Skeletal muscle tissue (tissue), 3 donors: ENCODE measurements at regions not wholly inside any gene's neighbourhood (a gene's known extent, or its start where the extent isn't known, plus 50 kb on each side); places are given as distances from the start of the nearest gene placed in this dataset.

Source experiments
- H3K27ac ChIP-seq: one replicate; pipeline ENCODE4 v1.7.0; 2013; ENCODE audit warnings: mild to moderate bottlenecking, low read depth, low read length, inconsistent platforms
- H3K27me3 ChIP-seq, 3 donors: one replicate each; pipeline ENCODE4 v1.7.0; 2013; ENCODE audit warnings: low read length in 3 of 3; ENCODE audit not compliant: control insufficient read depth in 3 of 3, insufficient read depth in 3 of 3
- H3K36me3 ChIP-seq, 3 donors: one replicate each; pipeline ENCODE4 v1.7.0; 2013; ENCODE audit warnings: low read length in 3 of 3; ENCODE audit not compliant: control insufficient read depth in 3 of 3, insufficient read depth in 3 of 3
- H3K4me1 ChIP-seq, 3 donors: one replicate each; pipeline ENCODE4 v1.7.0; 2013; ENCODE audit warnings: low read length in 3 of 3, mild to moderate bottlenecking in 3 of 3; ENCODE audit not compliant: control insufficient read depth in 3 of 3, insufficient read depth in 3 of 3
- H3K4me3 ChIP-seq, 3 donors: one replicate each; pipeline ENCODE4 v1.7.0; 2013; ENCODE audit warnings: low read length in 3 of 3
- H3K9ac ChIP-seq, 3 donors: one replicate each; pipeline ENCODE4 v1.7.0; 2013; ENCODE audit warnings: low read length in 3 of 3, mild to moderate bottlenecking in 3 of 3, moderate library complexity in 2 of 3, low read depth in 1 of 3
- H3K9me3 ChIP-seq, 3 donors: one replicate each; pipeline ENCODE4 v1.7.0; 2013; ENCODE audit warnings: low read length in 3 of 3; ENCODE audit not compliant: control insufficient read depth in 3 of 3
- donor health status: Osteomylitis.

DNA sequence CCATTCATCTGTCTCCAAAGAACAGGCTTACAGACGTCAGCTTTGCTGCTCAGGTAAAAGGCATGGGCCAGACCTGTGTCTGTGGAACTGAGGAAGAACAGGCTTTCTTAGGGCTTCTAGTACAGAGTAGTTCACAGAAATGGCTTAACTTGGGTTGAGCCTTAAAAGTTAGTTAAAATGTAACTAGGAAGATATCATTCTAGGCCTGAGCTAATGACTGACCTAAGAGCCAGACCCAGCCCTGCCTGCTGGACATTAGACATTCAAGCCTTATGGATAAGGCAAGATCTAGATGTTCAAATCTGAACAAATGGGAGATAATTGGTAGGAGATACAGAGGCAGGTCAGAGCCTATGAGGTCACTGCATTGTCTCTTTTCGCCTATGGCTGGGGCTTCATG is 73.9 kb upstream of the SLC14A2 start:
- Histone ChIP-seq H3K9ac (no peak overlapping the region), H3K4me3 (no peak overlapping the region), H3K36me3 (no peaks in the 10 kb centered on the region), H3K9me3 (peaks cover 0 to 2% (median 0%) of the 10 kb centered on the region in 3 donors), H3K27ac (no peak overlapping the region), H3K27me3 (no peaks in the 10 kb centered on the region), H3K4me1 (peaks cover 0 to 3% (median 2%) of the 10 kb centered on the region in 3 donors)

- peaks cover 0 to 3% (median 2%) of the 10 kb centered on the region in 3 donors for H3K4me1 ChIP-seq
- no peak overlapping the region for H3K27ac ChIP-seq
- no peak overlapping the region for H3K4me3 ChIP-seq
- H3K27me3 ChIP-seq = no peaks in the 10 kb centered on the region
- no peaks in the 10 kb centered on the region for H3K36me3 ChIP-seq
- H3K9me3 ChIP-seq = peaks cover 0 to 2% (median 0%) of the 10 kb centered on the region in 3 donors
- no peak overlapping the region for H3K9ac ChIP-seq
Observed at GRCh38 chr18:45542043-45542442, 73.2 kb upstream of the SLC14A2 start.

DNA sequence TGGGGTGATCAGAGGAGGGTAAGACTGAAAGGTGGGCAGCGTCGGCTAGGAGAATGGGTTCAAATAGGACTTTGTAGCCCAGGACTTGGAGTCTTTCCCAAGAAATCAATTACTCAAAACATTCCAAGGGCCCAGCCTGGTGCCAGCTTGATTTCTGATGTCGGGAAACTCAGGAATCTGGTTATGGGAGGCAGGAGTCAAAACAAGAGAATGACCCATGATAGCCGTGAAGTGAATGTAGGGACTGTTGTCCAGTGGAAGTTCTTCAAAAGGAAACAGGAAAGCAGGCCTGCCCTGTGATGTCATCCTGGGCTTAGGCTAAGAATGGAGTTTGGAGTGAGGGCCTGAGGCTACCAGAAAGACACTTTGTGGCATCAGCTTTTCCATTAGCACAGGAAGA is 67.4 kb upstream of the SLC14A2 start:
- no peaks in the 10 kb centered on the region for H3K36me3 ChIP-seq

DNA sequence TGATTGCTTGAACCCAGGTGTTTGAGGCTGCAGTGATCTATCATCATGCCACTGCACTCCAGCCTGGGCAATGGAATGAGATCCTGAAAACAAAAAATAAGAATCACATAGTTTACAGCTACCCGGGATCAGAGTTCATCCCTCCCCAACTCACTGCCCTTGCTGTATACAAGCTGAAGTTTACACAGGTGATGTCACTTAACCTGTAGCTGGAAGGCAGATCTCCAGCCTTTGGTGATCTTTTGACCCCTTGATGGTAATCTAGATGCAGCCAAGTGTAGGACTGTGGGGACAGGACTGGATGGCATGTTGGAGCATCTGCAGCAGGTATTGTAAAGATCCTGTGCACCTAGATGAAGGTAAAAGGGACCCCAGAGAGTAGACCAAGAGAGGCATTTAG is 66.7 kb upstream of the SLC14A2 start:
- H3K4me1 ChIP-seq = peaks cover 0 to 2% (median 0%) of the 10 kb centered on the region in 3 donors
- no peak overlapping the region for H3K4me3 ChIP-seq
- no peak overlapping the region for H3K9ac ChIP-seq
- no peak overlapping the region for H3K27ac ChIP-seq
- H3K27me3 ChIP-seq = no peaks in the 10 kb centered on the region
- H3K9me3 ChIP-seq = no peaks in the 10 kb centered on the region
- no peaks in the 10 kb centered on the region for H3K36me3 ChIP-seq

More for the DNA sequence above, 67.4 kb upstream of the SLC14A2 start:
- no peak overlapping the region for H3K27ac ChIP-seq
- H3K9me3 ChIP-seq = no peaks in the 10 kb centered on the region
- H3K9ac ChIP-seq = no peak overlapping the region
- no peaks in the 10 kb centered on the region for H3K27me3 ChIP-seq
- H3K4me3 ChIP-seq = no peak overlapping the region
- H3K4me1 ChIP-seq = peaks cover 0 to 2% (median 0%) of the 10 kb centered on the region in 3 donors

GRCh38 chr18:45549290-45549689 is 66.0 kb upstream of the SLC14A2 start:
- no peak overlapping the region for H3K9ac ChIP-seq
- no peaks in the 10 kb centered on the region for H3K27me3 ChIP-seq
- no peaks in the 10 kb centered on the region for H3K9me3 ChIP-seq
- H3K36me3 ChIP-seq = no peaks in the 10 kb centered on the region
- no peak overlapping the region for H3K27ac ChIP-seq
- H3K4me1 ChIP-seq = peaks cover 0 to 2% (median 0%) of the 10 kb centered on the region in 3 donors
- no peak overlapping the region for H3K4me3 ChIP-seq

GRCh38 chr18:45551142-45551815 is 64.0 kb upstream of the SLC14A2 start:
- H3K27ac ChIP-seq = no peak overlapping the region
- no peaks in the 10 kb centered on the region for H3K36me3 ChIP-seq
- no peaks in the 10 kb centered on the region for H3K9me3 ChIP-seq
- H3K27me3 ChIP-seq = no peaks in the 10 kb centered on the region
- H3K9ac ChIP-seq = no peak overlapping the region
- H3K4me1 ChIP-seq = peaks cover 0 to 2% (median 0%) of the 10 kb centered on the region in 3 donors
- no peak overlapping the region for H3K4me3 ChIP-seq

DNA sequence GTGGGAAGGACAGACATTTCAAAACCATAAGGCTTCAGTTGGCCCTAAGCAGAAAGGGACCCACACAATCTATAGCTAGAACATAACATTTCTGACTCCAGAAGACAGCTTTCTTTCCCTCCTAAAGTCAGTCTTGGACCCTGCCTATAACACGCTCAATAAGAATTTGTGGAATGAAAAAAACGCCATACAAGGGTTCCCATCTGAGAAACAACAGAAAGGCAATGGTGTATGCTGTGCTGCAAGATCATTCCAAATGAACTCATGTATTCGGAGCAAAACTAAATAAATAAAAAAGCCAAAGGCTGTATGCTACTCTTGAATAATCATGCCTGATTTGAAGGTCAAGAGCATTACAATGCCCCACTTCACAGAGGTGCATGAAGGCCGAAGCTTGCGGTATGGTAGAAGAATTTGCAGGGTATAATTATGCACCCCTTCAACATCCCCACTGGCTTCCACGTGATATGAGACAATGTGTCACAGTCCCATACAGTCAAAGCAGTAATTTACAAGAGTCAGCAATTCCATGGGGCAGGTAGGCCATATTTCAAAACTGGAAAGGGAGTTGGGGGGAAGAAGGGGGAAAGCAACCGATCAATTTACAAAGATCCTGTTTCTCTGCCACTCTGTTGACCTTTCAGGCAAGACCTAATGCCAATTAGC is 61.4 kb upstream of the SLC14A2 start:
- H3K27ac ChIP-seq = no peak overlapping the region
- H3K4me1 ChIP-seq = peaks cover 0 to 3% (median 2%) of the 10 kb centered on the region in 3 donors
- no peak overlapping the region for H3K4me3 ChIP-seq
- no peak overlapping the region for H3K9ac ChIP-seq
- H3K36me3 ChIP-seq = no peaks in the 10 kb centered on the region
- no peaks in the 10 kb centered on the region for H3K27me3 ChIP-seq
- H3K9me3 ChIP-seq = no peaks in the 10 kb centered on the region

GRCh38 chr18:45554389-45554737 is 60.9 kb upstream of the SLC14A2 start:
- no peaks in the 10 kb centered on the region for H3K9me3 ChIP-seq
- H3K4me1 ChIP-seq = peaks cover 0 to 3% (median 2%) of the 10 kb centered on the region in 3 donors
- no peak overlapping the region for H3K9ac ChIP-seq
- no peak overlapping the region for H3K4me3 ChIP-seq
- no peaks in the 10 kb centered on the region for H3K36me3 ChIP-seq
- no peak overlapping the region for H3K27ac ChIP-seq
- no peaks in the 10 kb centered on the region for H3K27me3 ChIP-seq

DNA sequence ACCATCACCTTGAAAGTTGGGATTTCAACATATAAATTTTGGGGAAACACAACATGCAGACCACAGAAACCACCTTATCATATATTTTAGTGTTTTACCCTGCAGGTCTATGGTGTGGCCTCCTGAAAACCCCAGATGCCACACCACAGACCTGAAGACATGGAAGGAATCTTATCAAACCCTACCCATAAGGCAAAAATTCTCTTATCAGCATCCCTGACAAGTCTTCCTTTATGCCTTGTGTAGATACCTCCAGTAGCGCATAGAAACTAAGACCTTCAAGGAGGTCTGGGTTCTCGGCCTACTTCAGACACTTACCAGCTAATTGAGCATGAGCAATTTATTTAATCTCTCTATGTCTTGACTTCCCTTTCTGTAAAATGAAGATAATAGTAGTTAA is 59.1 kb upstream of the SLC14A2 start:
- Histone ChIP-seq H3K27ac (no peak overlapping the region), H3K27me3 (peaks cover 0 to 2% (median 0%) of the 10 kb centered on the region in 3 donors), H3K9me3 (no peaks in the 10 kb centered on the region), H3K4me3 (no peak overlapping the region), H3K4me1 (peaks cover 0 to 3% (median 2%) of the 10 kb centered on the region in 3 donors), H3K9ac (no peak overlapping the region), H3K36me3 (no peaks in the 10 kb centered on the region)

DNA sequence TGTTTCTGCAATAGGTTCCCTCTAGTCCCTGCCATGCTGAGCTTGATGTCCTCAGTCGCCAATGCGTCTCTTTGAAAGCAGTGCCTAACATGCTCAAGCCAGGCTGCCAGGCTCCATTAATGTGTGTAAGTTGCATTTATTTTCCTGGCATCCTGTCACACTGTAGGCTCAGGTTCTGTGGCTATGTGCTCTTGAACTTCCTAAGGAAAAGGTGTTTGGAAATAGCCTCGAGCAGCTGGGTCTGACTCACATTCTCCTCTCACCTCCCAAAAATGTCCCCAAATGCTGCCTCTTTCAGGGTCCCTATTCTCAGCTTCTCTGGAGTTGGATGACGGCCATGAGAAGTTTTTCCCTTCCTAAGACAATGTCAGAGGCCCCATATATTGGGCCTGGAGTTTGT is 58.0 kb upstream of the SLC14A2 start:
- no peak overlapping the region for H3K9ac ChIP-seq
- H3K4me3 ChIP-seq = no peak overlapping the region
- H3K27ac ChIP-seq = no peak overlapping the region
- no peaks in the 10 kb centered on the region for H3K9me3 ChIP-seq
- H3K27me3 ChIP-seq = peaks cover 0 to 2% (median 0%) of the 10 kb centered on the region in 3 donors
- no peaks in the 10 kb centered on the region for H3K36me3 ChIP-seq
- H3K4me1 ChIP-seq = peaks cover 0 to 3% (median 0%) of the 10 kb centered on the region in 3 donors
